Fibroblast of lung (primary cell): ENCODE measurements at regions not wholly inside any gene's neighbourhood (a gene's known extent, or its start where the extent isn't known, plus 50 kb on each side); places are given as distances from the start of the nearest gene placed in this dataset.

Source experiments
- CTCF ChIP-seq, 2 donors: IDR thresholded peaks in 1 of 2; conservative IDR thresholded peaks in 1 of 2; 1 replicate in 1 of 2; 2 replicates in 1 of 2; pipeline ENCODE4 v1.5.1; 2011 to 2012; ENCODE audit warnings: low read length in 2 of 2, control low read depth in 1 of 2, inconsistent platforms in 1 of 2, low read depth in 1 of 2, mild to moderate bottlenecking in 1 of 2
- EZH2 ChIP-seq: IDR thresholded peaks from 2 replicates; pipeline ENCODE4 v1.5.1; 2012; ENCODE audit warnings: low read length, control low read depth, mild to moderate bottlenecking; ENCODE audit errors: missing control alignments

GRCh38 chr1:30036666-30037065 lies 686.7 kb downstream of the MATN1 start:
- TF ChIP-seq EZH2 (no peak), CTCF (conservative IDR thresholded peaks at IDR 0.05 in 1 of 2, IDR thresholded peaks at IDR 0.05 in 1 of 2; ENCODE audit: low read depth in 1 of 2, low read length in 2 of 2) (no peak)
